Lower lobe of right lung (tissue), 2 donors: ENCODE measurements at regions not wholly inside any gene's neighbourhood (a gene's known extent, or its start where the extent isn't known, plus 50 kb on each side); places are given as distances from the start of the nearest gene placed in this dataset.

Experiments
- ATAC-seq, 2 donors: fragments of 200-7000 bp; cut with Tn5 transposase; one replicate each; pipeline ENCODE4 v1.9.1; 2020 to 2022; ENCODE audit warnings: mild to moderate bottlenecking in 2 of 2, moderate library complexity in 2 of 2
- DNase-seq: peaks from one replicate; pipeline ENCODE4 v3.0.0-alpha.2; 2020
- H3K27ac ChIP-seq: fragments of 200-600 bp; one replicate; pipeline ENCODE4 v1.8.0; 2022
- H3K27me3 ChIP-seq: fragments of 200-600 bp; one replicate; pipeline ENCODE4 v1.8.0; 2022; ENCODE audit warnings: low read depth
- H3K36me3 ChIP-seq: fragments of 200-600 bp; one replicate; pipeline ENCODE4 v1.8.0; 2022; ENCODE audit warnings: mild to moderate bottlenecking
- H3K4me1 ChIP-seq: fragments of 200-600 bp; one replicate; pipeline ENCODE4 v1.8.0; 2022
- H3K4me3 ChIP-seq: fragments of 200-600 bp; one replicate; pipeline ENCODE4 v1.8.0; 2022; ENCODE audit warnings: mild to moderate bottlenecking
- H3K9me3 ChIP-seq: fragments of 200-600 bp; one replicate; pipeline ENCODE4 v1.8.0; 2022
- CTCF ChIP-seq: fragments of 200-600 bp; IDR thresholded peaks from one replicate; pipeline ENCODE4 v1.8.0; 2022; ENCODE audit warnings: antibody characterized with exemption, mild to moderate bottlenecking
- intact Hi-C: fragments of 100-400 bp; cut with DNase I; formaldehyde crosslinking; loops from one replicate; pipeline ENCODE4 v1.11.0; 2022
- donor health status: DM: no; HTN: yes; CAD: no; lungs with severe emphysema.

DNA sequence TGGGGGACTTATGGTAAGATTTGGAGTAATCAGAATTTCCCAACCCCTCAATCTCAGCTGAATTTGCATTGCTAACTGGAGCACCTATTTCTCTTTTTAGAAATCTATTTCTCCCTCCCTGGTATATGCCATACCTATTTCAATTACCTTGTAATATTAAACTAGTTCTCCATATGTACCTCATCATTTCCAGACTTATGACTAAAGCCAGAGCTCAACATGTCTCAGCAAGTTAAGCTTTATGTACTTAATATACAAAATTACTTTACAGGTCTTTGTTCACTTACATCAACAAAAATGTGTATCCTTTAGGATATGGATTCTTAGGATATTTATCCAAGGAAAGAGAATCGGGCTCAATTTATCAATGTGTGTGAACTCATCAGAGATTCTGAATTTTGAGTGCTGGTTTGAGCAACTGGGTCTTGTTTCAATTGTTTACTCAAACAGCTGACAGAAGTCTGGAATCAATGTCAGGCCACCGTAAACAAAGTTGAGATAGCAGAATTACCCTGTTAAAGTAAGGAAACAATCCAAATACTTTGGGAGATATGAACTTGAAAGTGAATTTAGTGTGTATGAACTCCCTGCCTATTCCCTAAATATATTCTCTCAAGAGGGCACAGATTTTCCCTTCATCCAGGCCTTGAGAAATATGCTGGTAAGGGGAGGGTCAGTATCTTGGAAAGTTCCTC is 199.6 kb downstream of the VEGFC start:
- Histone ChIP-seq H3K27me3 (no peaks in the 10 kb centered on the region), H3K9me3 (no peaks in the 10 kb centered on the region), H3K27ac (no peak overlapping the region), H3K4me3 (no peak overlapping the region), H3K4me1 (no peaks in the 10 kb centered on the region), H3K36me3 (no peaks in the 10 kb centered on the region)
- intact Hi-C loops = no loop called here
- no peak for DNase-seq
- no peak for TF ChIP-seq CTCF
- no peak for ATAC-seq

DNA sequence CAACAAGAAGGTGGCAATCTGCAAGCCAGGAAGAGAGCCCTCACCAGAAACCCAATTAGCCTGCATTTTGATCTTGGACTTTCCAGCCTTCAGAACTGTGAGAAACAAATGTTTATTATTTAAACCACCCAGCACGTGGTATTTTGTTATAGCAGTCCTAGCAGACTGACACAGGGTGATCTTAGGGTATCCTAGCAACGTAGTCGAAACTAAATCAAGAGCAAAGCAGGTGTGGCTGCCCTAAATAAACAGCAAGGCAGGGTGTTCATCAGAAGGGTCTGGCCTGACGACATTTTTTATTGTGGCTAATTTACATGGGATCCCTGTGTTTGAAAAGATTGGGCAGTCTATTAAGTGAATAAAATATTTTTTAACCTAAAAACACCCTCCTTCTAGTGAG is 198.8 kb downstream of the VEGFC start:
- H3K4me3 ChIP-seq = no peak overlapping the region
- no peaks in the 10 kb centered on the region for H3K4me1 ChIP-seq
- DNase-seq (no peak), ATAC-seq (no peak)
- intact Hi-C loops = no loop called here
- no peaks in the 10 kb centered on the region for H3K36me3 ChIP-seq
- H3K27me3 ChIP-seq = no peaks in the 10 kb centered on the region
- TF ChIP-seq CTCF = no peak
- no peak overlapping the region for H3K27ac ChIP-seq
- no peaks in the 10 kb centered on the region for H3K9me3 ChIP-seq

- DNase-seq (no peak), ATAC-seq (no peak)
- no peaks in the 10 kb centered on the region for H3K9me3 ChIP-seq
- no peaks in the 10 kb centered on the region for H3K4me1 ChIP-seq
- H3K36me3 ChIP-seq = no peaks in the 10 kb centered on the region
- no peak overlapping the region for H3K4me3 ChIP-seq
- no peak for TF ChIP-seq CTCF
- no peaks in the 10 kb centered on the region for H3K27me3 ChIP-seq
- intact Hi-C loops = no loop called here
- no peak overlapping the region for H3K27ac ChIP-seq
These were observed 197.5 kb downstream of the VEGFC start for GRCh38 chr4:176595257-176595656.

DNA sequence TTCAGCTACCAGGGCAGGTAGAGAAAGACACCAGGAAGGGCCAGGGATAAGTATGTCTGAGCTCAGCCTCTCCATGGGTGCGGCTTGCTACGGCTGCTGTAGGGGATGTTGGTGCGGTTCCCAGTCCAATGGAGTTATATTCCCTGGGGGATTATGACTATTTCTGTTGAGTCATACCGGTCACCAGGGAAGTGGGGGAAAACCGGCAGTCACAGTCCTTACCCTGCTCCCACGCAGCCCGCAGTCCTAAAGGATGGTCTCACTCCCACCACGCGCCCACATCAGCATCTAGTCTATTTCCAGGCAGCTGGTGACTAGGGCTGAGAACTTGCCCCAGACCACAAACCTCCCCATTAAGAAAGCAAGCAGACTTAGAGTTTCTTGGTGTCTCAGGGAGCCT is 191.6 kb downstream of the VEGFC start:
- DNase-seq = no peak
- Histone ChIP-seq H3K4me1 (no peaks in the 10 kb centered on the region), H3K4me3 (no peak overlapping the region), H3K27me3 (no peaks in the 10 kb centered on the region), H3K36me3 (no peaks in the 10 kb centered on the region), H3K27ac (no peak overlapping the region), H3K9me3 (no peaks in the 10 kb centered on the region)
- intact Hi-C loops = no loop called here
- no peak for ATAC-seq
- TF ChIP-seq CTCF = no peak

DNA sequence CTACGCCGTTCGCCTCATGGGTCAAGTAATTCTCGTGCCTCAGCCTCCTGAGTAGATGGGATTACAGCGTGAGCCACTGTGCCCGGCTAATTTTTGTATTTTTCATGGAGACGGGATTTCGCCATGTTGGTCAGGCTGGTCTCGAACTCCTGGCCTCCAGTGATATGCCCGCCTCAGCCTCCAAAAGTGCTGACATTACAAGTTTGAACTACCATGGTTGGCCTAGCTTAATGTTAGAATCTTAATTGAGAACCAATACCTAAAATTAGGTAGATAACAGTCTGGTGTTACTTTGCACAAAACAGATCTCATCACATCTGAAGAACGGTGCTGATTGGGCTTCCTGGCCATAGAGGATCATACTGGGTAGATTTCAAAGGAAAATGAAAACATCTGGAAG is 184.9 kb downstream of the VEGFC start:
- TF ChIP-seq CTCF = no peak
- intact Hi-C loops = no loop called here
- Histone ChIP-seq H3K27me3 (no peaks in the 10 kb centered on the region), H3K9me3 (no peaks in the 10 kb centered on the region), H3K27ac (no peak overlapping the region), H3K4me3 (no peak overlapping the region), H3K36me3 (no peaks in the 10 kb centered on the region), H3K4me1 (no peaks in the 10 kb centered on the region)
- ATAC-seq (no peak), DNase-seq (no peak)
